K562 (cell line): ENCODE measurements at regions not wholly inside any gene's neighbourhood (a gene's known extent, or its start where the extent isn't known, plus 50 kb on each side); places are given as distances from the start of the nearest gene placed in this dataset.

Source experiments
- ATAC-seq: fragments of 200-7000 bp; cut with Tn5 transposase; 3 replicates; pipeline ENCODE4 v1.9.1; 2020; ENCODE audit warnings: moderate library complexity
- BruUV-seq: library from RNA; stranded (reverse); fragments of 400-500 nt; replicated peaks from 2 replicates; lab custom pipeline; 2021; lab: Mats Ljungman, UMichigan
- CTCF ChIA-PET: fragments of 300-600 bp; formaldehyde crosslinking; extraction: SDS; loops from one replicate; lab custom pipeline; 2021; ENCODE audit warnings: low intra/inter-chr PET ratio; lab: Yijun Ruan, JAX
- POLR2A ChIA-PET: fragments of 300-600, 350-650 bp; sonication (Branson Sonifier 250); formaldehyde crosslinking; extraction: SDS; loops from one replicate; lab custom pipeline; 2021; ENCODE audit warnings: antibody characterized with exemption, inconsistent platforms; lab: Yijun Ruan, JAX
- DNase-seq, 4 experiments: peaks; one replicate each; pipeline versions ENCODE4 v3.0.0 to v3.0.0-alpha.2; 2011 to 2018; ENCODE audit warnings: low spot score in 3 of 4, mixed read lengths in 3 of 4; ENCODE audit errors: extremely low read depth in 1 of 4
- FAIRE-seq: peaks from 2 replicates; lab custom pipeline; 2011; peaks lifted over from hg19 to GRCh38; lab: Jason Lieb, UNC
- H2AFZ ChIP-seq: 2 replicates; pipeline ENCODE4 v1.6.0; 2011; ENCODE audit warnings: low read depth, low read length, control low read depth, inconsistent platforms
- H3K27ac ChIP-seq: fragments of 200-600 bp; 3 replicates; pipeline ENCODE4 v1.8.0; 2011; ENCODE audit warnings: low read depth, mild to moderate bottlenecking, control low read depth, inconsistent platforms, low read length, moderate library complexity, mixed read lengths; ENCODE audit errors: extremely low read depth
- H3K27me3 ChIP-seq, 2 experiments: fragments of 300-600 bp in 1 of 2; 2 replicates in 1 of 2; 3 replicates in 1 of 2; pipeline versions ENCODE4 v1.6.0 to v1.8.0; 2011; ENCODE audit warnings: inconsistent platforms in 2 of 2, low read length in 2 of 2, mild to moderate bottlenecking in 1 of 2, mixed read lengths in 1 of 2, moderate library complexity in 1 of 2; ENCODE audit not compliant: control insufficient read depth in 2 of 2, insufficient read depth in 2 of 2
- H3K36me3 ChIP-seq: fragments of 300-600 bp; 3 replicates; pipeline ENCODE4 v1.8.0; 2011; ENCODE audit warnings: mild to moderate bottlenecking, low read length, inconsistent platforms; ENCODE audit not compliant: control insufficient read depth, insufficient read depth
- H3K4me1 ChIP-seq, 2 experiments: fragments of 200-600 bp in 1 of 2; replicated peaks in 1 of 2; 2 replicates in 1 of 2; 3 replicates in 1 of 2; pipeline versions ENCODE4 v1.5.1 to v1.8.0; 2011; ENCODE audit warnings: inconsistent platforms in 2 of 2, low read length in 2 of 2, mild to moderate bottlenecking in 1 of 2, mixed read lengths in 1 of 2, moderate library complexity in 1 of 2; ENCODE audit not compliant: control insufficient read depth in 2 of 2, insufficient read depth in 2 of 2
- H3K4me2 ChIP-seq: 2 replicates; pipeline ENCODE4 v1.6.1; 2011; ENCODE audit warnings: low read length, control low read depth, inconsistent platforms, mixed read lengths; ENCODE audit not compliant: insufficient read depth
- H3K4me3 ChIP-seq: fragments of 200-600 bp; sonication (generic), shearing (Covaris generic); 2 replicates; pipeline ENCODE4 v1.5.1; 2016; ENCODE audit warnings: control low read depth, inconsistent platforms
- H3K79me2 ChIP-seq: fragments of 200-600 bp; 3 replicates; pipeline ENCODE4 v1.8.0; 2011; ENCODE audit warnings: low read length, inconsistent platforms; ENCODE audit not compliant: control insufficient read depth, insufficient read depth
- H3K9ac ChIP-seq, 2 experiments: 2 replicates each; pipeline versions ENCODE4 v1.6.0 to v1.6.1; 2011; ENCODE audit warnings: low read depth in 2 of 2, low read length in 2 of 2, control low read depth in 1 of 2, inconsistent platforms in 1 of 2, mild to moderate bottlenecking in 1 of 2, mixed read lengths in 1 of 2; ENCODE audit not compliant: insufficient read depth in 1 of 2
- H3K9me1 ChIP-seq: one replicate; pipeline ENCODE4 v1.6.0; 2011; ENCODE audit warnings: inconsistent platforms, mild to moderate bottlenecking, low read length, moderate library complexity; ENCODE audit not compliant: control insufficient read depth, insufficient read depth
- H3K9me3 ChIP-seq: replicated peaks from 2 replicates; pipeline ENCODE4 v1.5.1; 2011; ENCODE audit warnings: low read depth, low read length, inconsistent platforms; ENCODE audit not compliant: control insufficient read depth, insufficient read depth
- H4K20me1 ChIP-seq: replicated peaks from 2 replicates; pipeline ENCODE4 v1.6.1; 2011; ENCODE audit warnings: low read length, inconsistent platforms, mixed read lengths; ENCODE audit not compliant: control insufficient read depth, insufficient read depth
- CBFA2T2 ChIP-seq: fragments of 450-650 bp; conservative IDR thresholded peaks from 2 replicates; pipeline ENCODE4 v1.6.1; 2017; ENCODE audit warnings: mild to moderate bottlenecking
- CTBP1 ChIP-seq: fragments of 450-650 bp; IDR thresholded peaks from 2 replicates; pipeline ENCODE4 v1.6.1; 2016; ENCODE audit warnings: borderline replicate concordance
- SETDB1 ChIP-seq: IDR thresholded peaks from one replicate; pipeline ENCODE4 v1.6.1; 2012; ENCODE audit warnings: low read length, control low read depth, inconsistent platforms
- ZC3H8 ChIP-seq: fragments of 450-650 bp; IDR thresholded peaks from 2 replicates; pipeline ENCODE4 v1.6.1; 2017
- ZKSCAN1 ChIP-seq: fragments of 150-350 bp; IDR thresholded peaks from 2 replicates; pipeline ENCODE4 v1.6.1; 2016; ENCODE audit warnings: low read depth, low read length
- WGBS: fragments of 100-300 bp; shearing (Covaris generic); methylation state at CpG from one replicate; pipeline ENCODE4 v1.1.6; 2016; ENCODE audit warnings: low coverage, mixed read lengths; ENCODE audit not compliant: insufficient coverage; ENCODE audit errors: missing lambda C conversion rate; 5-methylcytosine and 5-hydroxymethylcytosine counted together
- in situ Hi-C: fragments of 300-500 bp; cut with MboI; formaldehyde crosslinking; loops from 4 replicates; pipeline ENCODE4 v1.15.0; 2018; ENCODE audit warnings: inconsistent platforms, mixed read lengths
- intact Hi-C: fragments of 100-400 bp; cut with micrococcal nuclease; formaldehyde crosslinking; loops from 2 replicates; pipeline ENCODE4 v1.14.2; 2022
- TF ChIP-seq, protein P1 (sequence below): fragments of 450-650 bp; IDR thresholded peaks from 2 replicates; pipeline ENCODE4 v1.6.1; 2018; ENCODE audit not compliant: partially characterized antibody

DNA sequence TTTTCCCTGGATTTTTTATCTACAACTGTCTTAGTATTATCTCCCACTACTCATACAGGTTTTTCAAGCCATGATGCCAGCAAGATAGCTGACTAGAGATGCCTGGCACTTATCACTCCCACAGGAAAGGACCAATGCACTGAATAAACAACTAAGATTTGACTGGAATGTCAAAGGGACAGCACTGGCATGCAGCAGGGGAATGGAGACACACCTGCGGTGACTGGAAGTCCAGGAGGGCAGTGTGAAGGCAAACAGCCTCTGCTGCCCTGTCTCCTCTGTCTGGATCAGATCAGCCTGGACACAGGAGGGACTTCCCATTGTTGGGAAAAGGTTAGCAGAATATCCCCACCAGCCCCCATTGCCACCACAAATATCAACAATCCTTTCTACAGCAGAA, 85.1 kb downstream of the TMEM237 start:
- no peak overlapping the region for H3K4me2 ChIP-seq
- CTCF ChIA-PET = no interaction called here
- FAIRE-seq (no peak), ATAC-seq (no peak), DNase-seq (no peak)
- no peak overlapping the region for H3K4me3 ChIP-seq
- in situ Hi-C loops = no loop called here
- POLR2A ChIA-PET = interaction anchor here (0.7 kb wide), 1 partner anchor 26 kb away, joined by 3 read pairs; no protein-coding TSS in a partner anchor
- no peaks in the 10 kb centered on the region for H3K79me2 ChIP-seq
- no peaks in the 10 kb centered on the region for H4K20me1 ChIP-seq
- H3K9ac ChIP-seq = no peak overlapping the region
- no peaks in the 10 kb centered on the region for H3K36me3 ChIP-seq
- TF ChIP-seq CTBP1 (no peak), SETDB1 (no peak), CBFA2T2 (no peak), ZKSCAN1 (no peak)
- H3K9me3 ChIP-seq = no peaks in the 10 kb centered on the region
- no peak overlapping the region for H2AFZ ChIP-seq
- 29% methylated on average over 1 of the region's 1 CpG for WGBS
- no peaks in the 10 kb centered on the region for H3K27me3 ChIP-seq
- no TSS peak for BruUV-seq
- no peaks in the 10 kb centered on the region for H3K4me1 ChIP-seq
- intact Hi-C loops = loop anchor here (5.0 kb wide), 1 partner anchor 376 kb away; the partner anchor contains the start of gene CASP10
- no peak overlapping the region for H3K27ac ChIP-seq
- no peaks in the 10 kb centered on the region for H3K9me1 ChIP-seq

DNA sequence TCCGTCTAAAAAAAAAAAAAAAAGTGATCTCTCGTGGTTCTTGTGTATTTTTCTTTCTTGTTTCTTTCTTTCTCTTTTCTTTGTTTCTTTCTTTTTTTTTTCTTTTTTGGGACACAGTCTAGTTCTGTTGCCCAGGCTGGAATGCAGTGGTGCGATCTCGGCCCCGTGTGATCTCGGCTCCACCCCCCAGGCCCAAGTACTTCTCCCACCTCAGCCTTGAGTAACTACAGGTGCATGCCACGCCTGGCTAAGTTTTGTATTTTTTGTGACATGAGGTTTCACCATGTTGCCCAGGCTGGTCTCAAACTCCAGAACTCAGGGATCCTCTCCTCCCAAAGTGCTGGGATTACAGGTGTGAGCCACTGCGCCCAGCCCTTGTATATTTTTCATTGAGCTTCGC, 91.4 kb downstream of the TMEM237 start:
- Histone ChIP-seq H3K4me2 (no peak overlapping the region), H3K9me3 (no peaks in the 10 kb centered on the region), H3K27me3 (no peaks in the 10 kb centered on the region), H3K9ac (no peak overlapping the region), H3K9me1 (no peaks in the 10 kb centered on the region), H3K79me2 (no peaks in the 10 kb centered on the region), H2AFZ (no peak overlapping the region), H4K20me1 (no peaks in the 10 kb centered on the region), H3K27ac (no peak overlapping the region), H3K36me3 (no peaks in the 10 kb centered on the region), H3K4me1 (no peaks in the 10 kb centered on the region), H3K4me3 (no peak overlapping the region)
- ChIA-PET CTCF (no interaction called here), POLR2A (no interaction called here)
- no peak for DNase-seq
- no peak for ATAC-seq
- intact Hi-C loops = no loop called here
- TF ChIP-seq ZC3H8 = no peak
- TF ChIP-seq, protein P1, sequence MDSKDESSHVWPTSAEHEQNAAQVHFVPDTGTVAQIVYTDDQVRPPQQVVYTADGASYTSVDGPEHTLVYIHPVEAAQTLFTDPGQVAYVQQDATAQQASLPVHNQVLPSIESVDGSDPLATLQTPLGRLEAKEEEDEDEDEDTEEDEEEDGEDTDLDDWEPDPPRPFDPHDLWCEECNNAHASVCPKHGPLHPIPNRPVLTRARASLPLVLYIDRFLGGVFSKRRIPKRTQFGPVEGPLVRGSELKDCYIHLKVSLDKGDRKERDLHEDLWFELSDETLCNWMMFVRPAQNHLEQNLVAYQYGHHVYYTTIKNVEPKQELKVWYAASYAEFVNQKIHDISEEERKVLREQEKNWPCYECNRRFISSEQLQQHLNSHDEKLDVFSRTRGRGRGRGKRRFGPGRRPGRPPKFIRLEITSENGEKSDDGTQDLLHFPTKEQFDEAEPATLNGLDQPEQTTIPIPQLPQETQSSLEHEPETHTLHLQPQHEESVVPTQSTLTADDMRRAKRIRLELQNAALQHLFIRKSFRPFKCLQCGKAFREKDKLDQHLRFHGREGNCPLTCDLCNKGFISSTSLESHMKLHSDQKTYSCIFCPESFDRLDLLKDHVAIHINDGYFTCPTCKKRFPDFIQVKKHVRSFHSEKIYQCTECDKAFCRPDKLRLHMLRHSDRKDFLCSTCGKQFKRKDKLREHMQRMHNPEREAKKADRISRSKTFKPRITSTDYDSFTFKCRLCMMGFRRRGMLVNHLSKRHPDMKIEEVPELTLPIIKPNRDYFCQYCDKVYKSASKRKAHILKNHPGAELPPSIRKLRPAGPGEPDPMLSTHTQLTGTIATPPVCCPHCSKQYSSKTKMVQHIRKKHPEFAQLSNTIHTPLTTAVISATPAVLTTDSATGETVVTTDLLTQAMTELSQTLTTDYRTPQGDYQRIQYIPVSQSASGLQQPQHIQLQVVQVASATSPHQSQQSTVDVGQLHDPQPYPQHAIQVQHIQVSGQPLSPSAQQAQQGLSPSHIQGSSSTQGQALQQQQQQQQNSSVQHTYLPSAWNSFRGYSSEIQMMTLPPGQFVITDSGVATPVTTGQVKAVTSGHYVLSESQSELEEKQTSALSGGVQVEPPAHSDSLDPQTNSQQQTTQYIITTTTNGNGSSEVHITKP = peak; percentile 38
- no peak for FAIRE-seq
- no TSS peak for BruUV-seq
- in situ Hi-C loops = no loop called here
- 32% methylated on average over 3 of the region's 9 CpGs for WGBS
